K562 (cell line): ENCODE measurements at regions not wholly inside any gene's neighbourhood (a gene's known extent, or its start where the extent isn't known, plus 50 kb on each side); places are given as distances from the start of the nearest gene placed in this dataset.

Source experiments
- ADNP ChIP-seq: fragments of 200-800 bp; sonication (Bioruptor generic); IDR thresholded peaks from 2 replicates; pipeline ENCODE4 v1.6.1; 2016; ENCODE audit warnings: missing genetic modification characterization, missing compliant biosample characterization
- ASH1L ChIP-seq: fragments of 450-650 bp; IDR thresholded peaks from 2 replicates; pipeline ENCODE4 v1.6.1; 2018; ENCODE audit warnings: borderline replicate concordance, mild to moderate bottlenecking, low read depth; ENCODE audit not compliant: partially characterized antibody
- BACH1 ChIP-seq: fragments of 200-800 bp; sonication (Bioruptor generic); IDR thresholded peaks from 2 replicates; pipeline ENCODE4 v1.6.1; 2016; ENCODE audit warnings: missing genetic modification characterization, missing compliant biosample characterization
- ESRRB ChIP-seq: fragments of 250-450 bp; sonication (Bioruptor Pico); IDR thresholded peaks from 2 replicates; pipeline ENCODE4 v1.5.0; 2020; ENCODE audit warnings: mild to moderate bottlenecking, moderate library complexity, borderline replicate concordance
- FIP1L1 ChIP-seq: fragments of 200-400 bp; formaldehyde crosslinking; IDR thresholded peaks from 2 replicates; pipeline ENCODE4 v1.6.1; 2018; ENCODE audit warnings: mild to moderate bottlenecking, low read depth, low read length; ENCODE audit not compliant: poor library complexity, severe bottlenecking
- FOXA3 ChIP-seq, 2 experiments: fragments of 450-650 bp in 1 of 2; sonication (generic) in 1 of 2; formaldehyde crosslinking; IDR thresholded peaks in 1 of 2; conservative IDR thresholded peaks in 1 of 2; 2 replicates each; pipeline versions ENCODE4 v1.4.0 to v1.8.0; 2020 to 2022; ENCODE audit warnings: mild to moderate bottlenecking in 2 of 2, missing genetic modification reagents in 1 of 2
- ILK ChIP-seq: fragments of 450-650 bp; IDR thresholded peaks from 2 replicates; pipeline ENCODE4 v1.6.1; 2016; ENCODE audit warnings: missing genetic modification characterization, low read depth, mild to moderate bottlenecking, missing compliant biosample characterization, moderate library complexity, borderline replicate concordance
- LEF1 ChIP-seq: fragments of 450-650 bp; IDR thresholded peaks from 2 replicates; pipeline ENCODE4 v1.6.1; 2016; ENCODE audit warnings: mild to moderate bottlenecking
- MXD1 ChIP-seq: fragments of 250-450 bp; sonication (Bioruptor Pico); IDR thresholded peaks from 2 replicates; pipeline ENCODE4 v1.8.0; 2021; ENCODE audit warnings: borderline replicate concordance, mild to moderate bottlenecking, moderate library complexity; ENCODE audit not compliant: poor library complexity, severe bottlenecking
- NBN ChIP-seq: fragments of 450-650 bp; IDR thresholded peaks from 2 replicates; pipeline ENCODE4 v1.6.1; 2016; ENCODE audit warnings: low read depth, mild to moderate bottlenecking
- NCOR1 ChIP-seq: fragments of 450-650 bp; IDR thresholded peaks from 2 replicates; pipeline ENCODE4 v1.6.1; 2016; ENCODE audit warnings: mild to moderate bottlenecking, moderate library complexity
- NR1H2 ChIP-seq: sonication (generic); formaldehyde crosslinking; IDR thresholded peaks from 2 replicates; pipeline ENCODE4 v1.4.0; 2020; ENCODE audit warnings: mild to moderate bottlenecking, missing genetic modification reagents
- NR2C1 ChIP-seq, 2 experiments: fragments of 450-650 bp; IDR thresholded peaks; 2 replicates each; pipeline ENCODE4 v1.6.1; 2017; ENCODE audit warnings: mild to moderate bottlenecking in 2 of 2, antibody characterized with exemption in 1 of 2, inconsistent platforms in 1 of 2, missing compliant biosample characterization in 1 of 2, missing genetic modification characterization in 1 of 2
- POLR3G ChIP-seq: IDR thresholded peaks from 2 replicates; pipeline ENCODE4 v1.6.1; 2011; ENCODE audit not compliant: insufficient read length, insufficient replicate concordance; ENCODE audit errors: extremely low read depth
- PTBP1 ChIP-seq: fragments of 200-400 bp; formaldehyde crosslinking; IDR thresholded peaks from 2 replicates; pipeline ENCODE4 v1.6.1; 2017; ENCODE audit warnings: low read depth, low read length
- SIX5 ChIP-seq, 2 experiments: IDR thresholded peaks; 2 replicates each; pipeline ENCODE4 v1.6.1; 2011; ENCODE audit warnings: low read length in 2 of 2, borderline replicate concordance in 1 of 2, low read depth in 1 of 2, mild to moderate bottlenecking in 1 of 2, moderate library complexity in 1 of 2; ENCODE audit not compliant: insufficient read depth in 1 of 2
- SMARCA4 ChIP-seq: fragments of 450-650 bp; IDR thresholded peaks from 2 replicates; pipeline ENCODE4 v1.6.1; 2016
- U2AF2 ChIP-seq: fragments of 200-400 bp; formaldehyde crosslinking; optimal IDR thresholded peaks from 2 replicates; pipeline ENCODE3; 2017; ENCODE audit warnings: low read depth, mild to moderate bottlenecking, low read length
- ZBTB17 ChIP-seq: fragments of 450-650 bp; formaldehyde crosslinking; IDR thresholded peaks from 2 replicates; pipeline ENCODE4 v1.4.0; 2020; ENCODE audit warnings: mild to moderate bottlenecking
- ZC3H11A ChIP-seq: IDR thresholded peaks from 2 replicates; pipeline ENCODE4 v1.6.1; 2012; ENCODE audit warnings: low read depth, low read length, improper control_type of control experiment
- ZNF57 ChIP-seq: fragments of 450-650 bp; formaldehyde crosslinking; IDR thresholded peaks from 2 replicates; pipeline ENCODE4 v1.4.0; 2020; ENCODE audit warnings: mild to moderate bottlenecking, moderate library complexity
- ZNF583 ChIP-seq: fragments of 250-450 bp; sonication (Bioruptor Pico); IDR thresholded peaks from 2 replicates; pipeline ENCODE4 v1.4.0; 2020
- ZNF766 ChIP-seq: fragments of 200-800 bp; sonication (Bioruptor generic); conservative IDR thresholded peaks from 2 replicates; pipeline ENCODE4 v1.6.1; 2016; ENCODE audit warnings: missing genetic modification characterization, missing compliant biosample characterization
- ZNF79 ChIP-seq: fragments of 250-450 bp; sonication (Bioruptor Pico); IDR thresholded peaks from 2 replicates; pipeline ENCODE4 v1.4.0; 2020; ENCODE audit warnings: low read depth, mild to moderate bottlenecking, moderate library complexity
- TF ChIP-seq, protein P1 (sequence below): fragments of 450-650 bp; IDR thresholded peaks from 2 replicates; pipeline ENCODE4 v1.6.1; 2016; ENCODE audit warnings: mild to moderate bottlenecking
- TF ChIP-seq, protein P2 (sequence below): fragments of 250-450 bp; sonication (Bioruptor Pico); IDR thresholded peaks from 2 replicates; pipeline ENCODE4 v1.4.0; 2020

GRCh38 chr6:15915508-15916178, 213.2 kb upstream of the MYLIP start (continued):
- TF ChIP-seq U2AF2 (no peak), FIP1L1 (no peak), FOXA3 (CRISPR knock-in tag; conservative IDR thresholded peaks at IDR 0.05 in 1 of 2, IDR thresholded peaks at IDR 0.05 in 1 of 2) (no peak), NR2C1 (IDR thresholded peaks at IDR 0.05) (peak; percentile 13; the same call in 1 of the 2 replicates), NR2C1 (tag; IDR thresholded peaks at IDR 0.05) (peak; percentile 62), PTBP1 (no peak), ZNF57 (CRISPR knock-in tag) (no peak), ASH1L (no peak), ZNF583 (0 out of 2 replicates have a peak, but pooled peaks have one; percentile 16), ZC3H11A (no peak), MXD1 (CRISPR knock-in tag) (no peak), LEF1 (peak; percentile 76; the same call in 1 of the 2 replicates), POLR3G (no peak), NBN (peak; percentile 88), ESRRB (CRISPR knock-in tag) (no peak), ZBTB17 (no peak), SMARCA4 (peak; percentile 93), NCOR1 (peak; percentile 95), NR1H2 (no peak), ZNF79 (no peak), ZNF766 (CRISPR knock-in tag) (peak; percentile 86), ILK (no peak), ADNP (tag) (peak; percentile 78), BACH1 (tag) (peak; percentile 71; the same call in 1 of the 2 replicates), SIX5 (IDR thresholded peaks at IDR 0.05; ENCODE audit: borderline replicate concordance in 1 of 2, insufficient read depth in 1 of 2, low read depth in 1 of 2, low read length in 2 of 2) (no peak)
- TF ChIP-seq, protein P1, sequence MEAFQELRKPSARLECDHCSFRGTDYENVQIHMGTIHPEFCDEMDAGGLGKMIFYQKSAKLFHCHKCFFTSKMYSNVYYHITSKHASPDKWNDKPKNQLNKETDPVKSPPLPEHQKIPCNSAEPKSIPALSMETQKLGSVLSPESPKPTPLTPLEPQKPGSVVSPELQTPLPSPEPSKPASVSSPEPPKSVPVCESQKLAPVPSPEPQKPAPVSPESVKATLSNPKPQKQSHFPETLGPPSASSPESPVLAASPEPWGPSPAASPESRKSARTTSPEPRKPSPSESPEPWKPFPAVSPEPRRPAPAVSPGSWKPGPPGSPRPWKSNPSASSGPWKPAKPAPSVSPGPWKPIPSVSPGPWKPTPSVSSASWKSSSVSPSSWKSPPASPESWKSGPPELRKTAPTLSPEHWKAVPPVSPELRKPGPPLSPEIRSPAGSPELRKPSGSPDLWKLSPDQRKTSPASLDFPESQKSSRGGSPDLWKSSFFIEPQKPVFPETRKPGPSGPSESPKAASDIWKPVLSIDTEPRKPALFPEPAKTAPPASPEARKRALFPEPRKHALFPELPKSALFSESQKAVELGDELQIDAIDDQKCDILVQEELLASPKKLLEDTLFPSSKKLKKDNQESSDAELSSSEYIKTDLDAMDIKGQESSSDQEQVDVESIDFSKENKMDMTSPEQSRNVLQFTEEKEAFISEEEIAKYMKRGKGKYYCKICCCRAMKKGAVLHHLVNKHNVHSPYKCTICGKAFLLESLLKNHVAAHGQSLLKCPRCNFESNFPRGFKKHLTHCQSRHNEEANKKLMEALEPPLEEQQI = no peak
- TF ChIP-seq, protein P2, sequence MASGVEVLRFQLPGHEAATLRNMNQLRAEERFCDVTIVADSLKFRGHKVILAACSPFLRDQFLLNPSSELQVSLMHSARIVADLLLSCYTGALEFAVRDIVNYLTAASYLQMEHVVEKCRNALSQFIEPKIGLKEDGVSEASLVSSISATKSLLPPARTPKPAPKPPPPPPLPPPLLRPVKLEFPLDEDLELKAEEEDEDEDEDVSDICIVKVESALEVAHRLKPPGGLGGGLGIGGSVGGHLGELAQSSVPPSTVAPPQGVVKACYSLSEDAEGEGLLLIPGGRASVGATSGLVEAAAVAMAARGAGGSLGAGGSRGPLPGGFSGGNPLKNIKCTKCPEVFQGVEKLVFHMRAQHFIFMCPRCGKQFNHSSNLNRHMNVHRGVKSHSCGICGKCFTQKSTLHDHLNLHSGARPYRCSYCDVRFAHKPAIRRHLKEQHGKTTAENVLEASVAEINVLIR (CRISPR knock-in tag) = no peak
